HG02884 (cell line): ENCODE measurements at regions not wholly inside any gene's neighbourhood (a gene's known extent, or its start where the extent isn't known, plus 50 kb on each side); places are given as distances from the start of the nearest gene placed in this dataset.
"Not testable (repeated sequence)": the region's sequence is repeated elsewhere in the genome, so short reads cannot be mapped to it uniquely, and the experiment has no call there.

ENCODE experiments used
- ATAC-seq: cut with Tn5 transposase; IDR thresholded peaks from one replicate; pipeline ENCODE4 v1.9.1; 2021; ENCODE audit warnings: mild to moderate bottlenecking, moderate library complexity; ENCODE audit not compliant: unreplicated experiment

GRCh38 chr7:25686493-25686892 lies 458.2 kb upstream of the NPVF start:
- no peak for ATAC-seq

GRCh38 chr7:25694211-25694610 lies 457.8 kb upstream of the NFE2L3 start:
- ATAC-seq: no peak

- no peak for ATAC-seq
Observed at GRCh38 chr7:25694699-25695098, 457.3 kb upstream of the NFE2L3 start.

GRCh38 chr7:25696571-25696970 lies 455.4 kb upstream of the NFE2L3 start:
- no peak for ATAC-seq

GRCh38 chr7:25698451-25699113 lies 453.4 kb upstream of the NFE2L3 start:
- ATAC-seq: no peak

GRCh38 chr7:25700141-25700540 lies 451.9 kb upstream of the NFE2L3 start:
- ATAC-seq: not testable (repeated sequence)

DNA sequence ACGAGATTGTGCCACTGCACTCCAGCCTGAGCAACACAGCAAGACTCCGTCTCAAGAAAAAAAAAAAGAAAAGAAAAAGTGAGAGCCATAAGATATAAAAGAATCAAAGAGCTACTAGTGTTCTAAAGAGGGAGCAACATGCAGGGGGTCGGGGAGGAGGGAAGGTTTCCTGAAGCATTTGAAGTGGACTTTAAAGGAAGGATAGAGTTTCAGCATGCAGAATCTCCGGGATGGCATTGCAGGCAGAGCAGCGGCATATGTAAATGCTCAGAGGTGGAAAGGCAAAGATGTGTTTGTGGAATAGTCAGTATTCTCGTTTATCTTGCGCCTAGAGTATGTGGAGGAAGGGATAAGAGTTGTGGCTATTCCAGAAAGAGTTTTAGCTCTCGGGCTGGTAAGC lies 447.6 kb upstream of the NFE2L3 start:
- no peak for ATAC-seq

DNA sequence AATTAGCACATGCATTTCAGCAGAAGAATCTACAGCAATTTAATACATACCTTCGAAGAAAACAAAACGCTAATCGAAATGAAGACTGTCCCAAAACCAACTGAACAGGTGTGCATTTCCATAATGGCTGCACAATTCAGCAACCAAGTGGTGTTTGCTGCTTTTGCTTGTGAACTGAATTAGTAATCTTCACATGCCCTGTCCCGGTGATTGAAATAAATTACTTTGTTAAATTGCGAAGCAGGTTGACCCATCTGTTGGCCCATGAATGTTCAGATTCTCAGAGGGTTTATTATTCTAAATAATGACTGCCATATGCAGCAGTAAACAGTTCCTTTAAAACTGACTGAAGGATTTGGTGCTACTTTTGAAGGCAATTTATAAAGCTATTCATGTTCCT lies 445.2 kb upstream of the NFE2L3 start:
- ATAC-seq: no peak

- no peak for ATAC-seq
Observed at GRCh38 chr7:25707768-25708620, 444.0 kb upstream of the NFE2L3 start.

- no peak for ATAC-seq
Observed at GRCh38 chr7:25710959-25711358, 441.0 kb upstream of the NFE2L3 start.

- ATAC-seq: no peak
Observed at GRCh38 chr7:25711940-25712339, 440.1 kb upstream of the NFE2L3 start.

- no peak for ATAC-seq
Observed at GRCh38 chr7:25712500-25712899, 439.5 kb upstream of the NFE2L3 start.

DNA sequence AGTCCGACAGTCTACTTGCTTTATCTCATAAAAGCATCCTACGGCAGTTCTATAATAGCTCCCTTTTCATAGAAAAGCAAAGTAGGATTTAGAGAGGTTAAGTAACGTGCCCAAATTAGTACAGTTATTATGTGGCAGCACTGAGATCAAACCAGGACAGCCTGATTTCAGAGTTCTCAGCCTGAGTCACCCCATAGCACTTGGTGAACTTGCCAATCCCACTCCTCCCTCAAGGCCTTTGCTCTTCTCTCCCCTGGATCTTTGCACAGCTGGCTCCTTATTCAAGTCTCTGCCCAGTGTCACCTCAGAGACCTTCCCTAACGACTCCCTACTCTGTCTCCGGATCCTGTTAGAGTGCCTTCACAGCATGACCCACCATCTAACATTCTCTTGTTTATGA lies 438.0 kb upstream of the NFE2L3 start:
- no peak for ATAC-seq

DNA sequence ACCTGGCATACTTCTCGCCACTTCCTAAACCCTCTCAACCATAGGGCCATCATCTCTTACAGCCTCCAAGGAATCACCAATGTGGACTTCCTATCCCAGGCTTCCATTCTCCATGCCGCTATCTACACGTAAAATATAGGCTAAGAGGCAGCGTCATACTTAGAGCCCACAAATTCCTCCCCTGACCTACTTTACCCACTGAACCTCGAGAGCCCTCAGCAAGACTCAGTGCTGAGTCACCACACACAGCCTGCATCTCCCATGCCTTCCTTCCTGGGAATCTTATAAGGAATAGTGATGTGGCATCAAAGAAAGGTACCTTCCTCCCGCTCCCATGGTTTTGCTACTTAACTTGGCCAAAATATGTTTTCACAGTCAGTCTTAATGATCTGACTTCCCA lies 435.6 kb upstream of the NFE2L3 start:
- ATAC-seq: no peak

DNA sequence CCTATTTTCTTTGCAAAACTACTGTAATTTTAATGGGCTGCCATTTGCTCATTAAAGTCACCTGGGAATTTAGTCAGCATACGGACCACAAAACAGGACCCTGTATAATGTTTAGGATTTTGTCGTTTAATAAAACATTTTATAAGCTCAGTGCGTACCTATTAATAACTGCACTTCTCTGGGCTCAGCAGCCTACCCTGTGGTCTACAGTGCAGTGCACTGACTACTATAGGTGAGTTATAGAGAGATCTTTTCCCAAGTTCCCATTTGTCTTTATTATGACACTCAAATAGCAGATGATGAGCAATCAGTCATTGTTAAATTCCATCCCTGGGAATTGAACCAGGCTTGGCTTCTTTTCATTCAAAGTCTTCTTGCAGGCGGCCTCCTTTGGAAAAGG lies 433.4 kb upstream of the NFE2L3 start:
- no peak for ATAC-seq

- ATAC-seq: no peak
Observed at GRCh38 chr7:25719190-25719896, 432.7 kb upstream of the NFE2L3 start.

- no peak for ATAC-seq
Observed at GRCh38 chr7:25720427-25720826, 431.6 kb upstream of the NFE2L3 start.

- ATAC-seq: no peak
Observed at GRCh38 chr7:25722856-25723255, 429.1 kb upstream of the NFE2L3 start.

GRCh38 chr7:25725451-25725850 lies 426.5 kb upstream of the NFE2L3 start:
- ATAC-seq: no peak

- no peak for ATAC-seq
Observed at GRCh38 chr7:25726170-25726780, 425.7 kb upstream of the NFE2L3 start.

DNA sequence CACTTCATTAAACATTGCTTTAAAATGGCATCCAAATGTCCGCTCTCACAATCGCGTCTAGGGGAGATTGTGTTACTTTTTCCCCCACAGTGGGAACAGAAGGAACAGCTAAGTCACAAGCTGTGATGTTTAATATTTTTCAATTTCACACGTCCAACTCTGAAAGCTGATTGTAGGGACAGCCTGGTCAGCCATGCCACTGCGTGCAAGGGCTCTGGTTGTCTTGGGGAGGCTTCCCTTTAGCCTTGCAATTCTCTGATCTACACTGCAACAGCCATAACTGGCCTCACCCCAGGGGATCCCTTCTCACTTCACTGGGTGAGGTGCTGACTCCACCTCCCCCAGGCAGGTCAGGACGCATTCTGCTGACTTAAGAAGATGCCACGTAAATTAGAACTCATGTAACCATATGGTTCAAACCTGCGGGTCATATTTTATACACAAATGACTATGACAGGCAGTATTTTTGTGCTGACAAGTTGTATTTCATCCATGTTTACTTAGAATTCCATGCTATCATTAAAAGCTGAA lies 425.2 kb upstream of the NFE2L3 start:
- ATAC-seq: no peak
